SH-SY5Y (cell line): ENCODE measurements at regions not wholly inside any gene's neighbourhood (a gene's known extent, or its start where the extent isn't known, plus 50 kb on each side); places are given as distances from the start of the nearest gene placed in this dataset.

Source experiments
- GATA2 ChIP-seq: IDR thresholded peaks from 2 replicates; pipeline ENCODE4 v1.6.1; 2011; ENCODE audit warnings: mild to moderate bottlenecking, low read depth, low read length
- GATA3 ChIP-seq: IDR thresholded peaks from 2 replicates; pipeline ENCODE4 v1.6.1; 2011; ENCODE audit warnings: low read depth, mild to moderate bottlenecking, low read length, moderate library complexity

GRCh38 chr3:73204841-73205240, 143.4 kb downstream of the EBLN2 start:
- no peak for TF ChIP-seq GATA3
- TF ChIP-seq GATA2, result 0 out of 2 replicates have a peak, but pooled peaks have one; percentile 45
